GM12892 (cell line): ENCODE measurements at regions not wholly inside any gene's neighbourhood (a gene's known extent, or its start where the extent isn't known, plus 50 kb on each side); places are given as distances from the start of the nearest gene placed in this dataset.

Source experiments
- DNase-seq: peaks from one replicate; pipeline ENCODE4 v3.0.0; 2011; ENCODE audit not compliant: insufficient read length
- FAIRE-seq: peaks from 2 replicates; lab custom pipeline; 2011; peaks lifted over from hg19 to GRCh38; lab: Jason Lieb, UNC
- POLR2A ChIP-seq: IDR thresholded peaks from 2 replicates; pipeline ENCODE4 v1.6.1; 2011; ENCODE audit warnings: low read depth, low read length, control low read depth
- POLR2AphosphoS5 ChIP-seq: IDR thresholded peaks from 2 replicates; pipeline ENCODE4 v1.6.1; 2011; ENCODE audit warnings: low read depth, low read length, control low read depth
- TAF1 ChIP-seq: IDR thresholded peaks from 2 replicates; pipeline ENCODE4 v1.6.1; 2011; ENCODE audit warnings: low read depth, mild to moderate bottlenecking, control low read depth, low read length, borderline replicate concordance

DNA sequence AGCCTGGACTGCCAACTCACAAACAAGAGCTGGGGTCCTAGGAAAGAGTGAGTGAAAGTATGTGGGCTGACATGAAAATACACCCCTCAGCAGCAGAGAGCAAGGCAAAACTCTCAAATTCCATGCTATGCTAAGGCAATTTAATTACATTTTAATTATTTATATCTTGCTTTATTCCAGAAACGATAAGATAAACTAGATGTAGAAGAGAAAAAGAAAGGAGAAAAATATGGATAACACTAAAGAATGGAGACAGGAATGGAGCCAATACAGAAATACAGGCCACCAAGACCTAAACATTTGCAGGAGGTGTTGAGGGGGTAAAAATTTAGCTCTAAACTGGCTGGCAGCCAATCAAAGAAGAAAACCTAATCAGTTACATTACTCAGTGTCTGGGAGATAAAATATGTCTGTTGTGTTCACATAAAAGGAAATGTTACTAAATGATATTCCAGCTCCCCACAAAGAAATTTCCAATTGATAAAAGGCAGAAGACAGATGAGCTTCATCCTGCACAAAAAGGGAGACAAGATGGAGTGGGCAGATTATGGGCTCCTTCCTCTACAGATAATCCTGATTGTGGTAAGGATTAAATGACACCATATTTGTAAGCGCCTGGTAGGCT lies 223.5 kb upstream of the BLID start:
- FAIRE-seq (no peak), DNase-seq (no peak)
- no peak for TF ChIP-seq POLR2AphosphoS5
- TF ChIP-seq POLR2A = no peak
- TF ChIP-seq TAF1 = no peak

DNA sequence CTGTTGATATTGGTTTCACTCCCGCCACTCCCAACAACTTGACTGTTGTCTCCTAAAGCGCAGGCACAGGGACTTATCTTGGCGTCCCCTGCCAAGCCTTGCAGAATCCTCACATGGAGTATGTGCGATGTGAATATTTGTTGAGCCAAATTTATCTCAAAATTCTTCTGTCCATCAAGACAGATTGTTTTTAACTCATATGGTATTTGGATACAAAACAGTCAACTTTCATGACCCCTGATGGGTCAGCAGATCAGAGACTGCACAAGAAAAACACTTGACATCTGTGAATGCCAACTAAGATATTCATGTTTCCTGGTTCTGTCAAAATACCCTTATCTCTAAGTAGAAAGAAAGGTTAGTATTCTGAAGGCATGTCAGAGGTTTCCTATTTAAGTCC lies 221.7 kb upstream of the BLID start:
- DNase-seq (no peak), FAIRE-seq (no peak)
- TF ChIP-seq POLR2AphosphoS5 (no peak), TAF1 (no peak), POLR2A (no peak)

DNA sequence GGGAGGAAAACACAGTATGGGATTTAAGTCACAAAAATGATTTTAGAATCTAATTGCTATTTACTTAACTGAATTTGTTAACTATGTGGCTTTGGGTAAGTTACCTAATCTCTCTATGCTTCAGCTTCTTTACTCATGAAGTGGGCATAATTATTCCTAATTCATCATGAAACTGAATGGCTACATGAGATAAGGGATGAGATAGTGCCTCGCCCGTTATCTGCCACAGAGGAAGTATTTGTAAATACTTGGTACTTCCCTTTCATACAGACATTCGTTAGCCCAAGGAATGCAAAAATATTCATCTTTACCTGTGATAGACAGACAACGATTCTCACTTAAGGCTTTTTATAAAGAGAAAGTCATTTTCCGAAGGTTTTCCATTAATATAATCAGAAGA lies 221.2 kb upstream of the BLID start:
- DNase-seq (no peak), FAIRE-seq (no peak)

DNA sequence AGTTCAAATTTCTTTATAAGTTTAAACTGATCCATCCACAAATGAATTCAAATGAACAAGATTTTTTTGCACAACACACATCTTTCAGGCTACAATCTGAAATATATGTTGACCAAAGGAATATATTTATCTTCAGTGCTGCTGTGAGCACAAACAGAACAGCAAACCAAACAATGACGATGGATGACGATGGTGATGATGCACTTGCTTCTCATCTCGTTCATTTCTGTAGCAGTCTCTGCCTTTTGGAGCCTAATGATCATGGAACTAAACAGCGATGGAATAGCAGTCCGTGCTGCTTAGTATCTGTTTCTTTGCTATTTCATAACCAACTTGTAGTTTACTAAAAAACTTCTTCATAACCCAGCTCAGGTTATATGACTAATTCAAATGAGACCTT lies 220.7 kb upstream of the BLID start:
- TF ChIP-seq POLR2A (no peak), POLR2AphosphoS5 (no peak), TAF1 (no peak)
- no peak for DNase-seq
- no peak for FAIRE-seq

More for the DNA sequence above, 221.2 kb upstream of the BLID start:
- TF ChIP-seq TAF1 = no peak
- TF ChIP-seq POLR2AphosphoS5 = no peak
- TF ChIP-seq POLR2A = no peak

DNA sequence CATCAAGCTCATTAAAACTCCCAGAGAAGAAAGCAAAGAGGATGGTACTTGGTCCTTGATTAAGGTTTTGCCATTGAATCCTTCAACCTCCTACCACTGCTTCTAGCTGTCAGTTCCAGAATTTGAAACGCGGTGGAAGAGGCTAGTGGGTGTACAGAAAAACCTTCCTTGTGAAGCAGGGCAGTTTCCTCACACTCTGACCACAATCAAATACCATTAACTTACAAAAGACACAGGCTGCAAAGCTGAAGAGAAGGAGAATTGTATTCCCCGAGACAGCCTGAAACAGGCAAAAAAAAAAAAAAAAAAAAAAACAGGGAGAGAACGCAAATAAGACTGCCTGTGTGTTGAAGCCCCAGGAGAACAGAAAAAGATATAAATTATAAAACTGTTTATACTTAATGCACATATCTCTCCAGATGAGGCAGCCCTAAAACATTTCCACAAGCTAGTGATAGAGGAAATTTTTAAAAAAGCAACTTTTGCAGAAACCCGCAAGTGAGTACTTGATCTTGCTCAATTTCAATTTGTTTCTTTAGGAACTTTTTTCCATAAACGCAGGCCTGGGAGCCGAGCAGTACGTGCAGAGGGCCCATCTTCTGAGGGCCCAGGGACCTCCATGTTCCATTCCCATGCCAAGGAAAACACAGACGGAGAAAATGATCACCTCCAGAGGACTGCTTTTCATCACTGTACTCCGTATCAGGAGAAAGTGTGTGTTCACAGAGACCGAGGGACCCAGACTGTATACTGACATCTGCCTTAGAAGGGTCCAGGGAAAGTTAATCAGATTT lies 218.7 kb upstream of the BLID start:
- DNase-seq (no peak), FAIRE-seq (no peak)
- TF ChIP-seq TAF1 (no peak), POLR2AphosphoS5 (no peak), POLR2A (no peak)

DNA sequence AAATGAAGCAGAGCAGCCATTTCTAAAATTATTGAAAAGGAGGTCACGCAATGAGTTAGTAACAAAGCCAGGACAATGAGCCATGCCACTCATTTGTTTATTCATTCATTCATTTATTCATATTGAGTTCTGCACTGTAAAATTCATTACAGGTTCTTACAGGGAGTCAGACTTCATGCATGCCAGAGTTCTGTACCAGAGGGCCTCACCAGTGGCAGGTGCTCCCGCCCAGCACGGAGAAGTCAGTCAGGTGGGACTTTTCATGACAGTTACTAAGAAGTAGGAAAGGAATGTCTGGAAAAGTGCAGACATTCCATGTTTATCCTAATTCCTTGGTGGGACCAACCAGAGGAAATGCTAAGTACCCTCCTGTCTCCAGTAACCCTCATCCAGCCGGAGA lies 217.5 kb upstream of the BLID start:
- no peak for TF ChIP-seq POLR2A
- TF ChIP-seq POLR2AphosphoS5 = no peak
- no peak for TF ChIP-seq TAF1
- FAIRE-seq = no peak
- no peak for DNase-seq

DNA sequence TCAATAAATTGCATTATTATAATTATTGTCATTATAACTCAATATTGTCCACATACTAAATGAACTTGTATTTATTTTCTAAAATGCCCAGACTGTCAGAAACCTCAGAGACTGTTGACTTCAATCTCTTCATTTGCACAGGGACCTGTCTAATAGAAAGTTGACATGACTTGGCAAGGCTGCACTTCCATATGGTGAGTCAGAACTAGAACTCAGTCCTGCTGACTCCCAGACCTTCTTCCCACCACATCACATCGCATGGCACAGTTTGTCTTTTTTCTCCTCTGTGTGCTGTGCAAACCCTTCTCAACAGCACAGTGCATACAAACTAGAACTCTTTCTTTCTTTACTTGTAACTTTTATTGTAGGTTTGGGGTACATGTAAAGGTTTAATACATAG lies 215.1 kb upstream of the BLID start:
- FAIRE-seq = no peak
- no peak for DNase-seq
- TF ChIP-seq POLR2AphosphoS5 (no peak), TAF1 (no peak), POLR2A (no peak)

DNA sequence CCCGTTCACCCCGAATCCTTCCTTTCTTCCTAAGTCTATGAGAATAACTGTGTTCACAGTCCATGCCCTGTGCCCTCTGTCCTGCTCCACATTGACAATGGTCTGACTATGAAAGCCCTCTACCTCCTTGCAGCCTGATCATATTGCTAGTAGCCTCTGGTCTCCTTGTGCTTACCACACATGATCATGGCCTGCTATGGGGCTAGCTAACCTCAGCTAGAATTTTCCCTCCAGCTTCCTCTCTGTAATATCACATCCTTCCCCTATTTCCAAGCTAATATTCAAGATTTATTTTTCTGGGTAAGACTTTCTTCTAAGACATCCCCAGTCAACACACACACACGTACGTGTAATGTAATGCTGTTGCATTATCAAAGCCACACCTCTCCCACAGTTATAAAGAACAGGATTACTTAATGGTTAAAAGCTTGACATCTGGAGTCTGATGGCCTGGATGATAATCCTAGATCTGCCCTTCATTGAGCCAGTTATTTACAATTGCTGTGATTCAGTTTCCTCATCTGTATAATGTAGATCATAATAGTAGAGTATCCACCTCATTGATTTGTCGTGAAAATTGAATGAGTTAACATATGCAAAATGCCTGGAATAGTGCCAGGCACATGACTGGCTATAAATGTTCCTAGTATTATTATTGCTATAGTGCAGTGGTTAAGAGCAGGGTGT lies 214.4 kb upstream of the BLID start:
- DNase-seq (no peak), FAIRE-seq (no peak)
- no peak for TF ChIP-seq POLR2A
- TF ChIP-seq POLR2AphosphoS5 = no peak
- TF ChIP-seq TAF1 = no peak

DNA sequence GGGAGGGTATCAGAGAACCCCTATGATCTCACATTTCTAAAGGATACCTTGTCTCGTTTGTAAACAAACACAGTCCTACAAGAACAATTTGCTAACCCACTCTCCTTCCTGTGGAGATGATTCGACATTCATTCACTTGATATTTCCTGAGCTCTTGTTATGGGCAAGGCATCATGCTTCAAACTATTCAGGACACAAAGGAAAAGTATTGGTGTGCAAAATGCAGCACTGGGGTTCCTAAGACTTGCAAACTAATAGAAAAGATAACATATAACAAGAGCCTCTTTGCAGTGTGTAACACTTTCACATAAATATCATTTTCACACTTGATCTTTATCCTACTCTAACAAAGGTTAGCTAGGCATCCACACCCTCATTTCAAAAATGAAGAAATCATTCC lies 211.5 kb upstream of the BLID start:
- no peak for FAIRE-seq
- no peak for DNase-seq
- TF ChIP-seq POLR2AphosphoS5 = no peak
- TF ChIP-seq POLR2A = no peak
- no peak for TF ChIP-seq TAF1

DNA sequence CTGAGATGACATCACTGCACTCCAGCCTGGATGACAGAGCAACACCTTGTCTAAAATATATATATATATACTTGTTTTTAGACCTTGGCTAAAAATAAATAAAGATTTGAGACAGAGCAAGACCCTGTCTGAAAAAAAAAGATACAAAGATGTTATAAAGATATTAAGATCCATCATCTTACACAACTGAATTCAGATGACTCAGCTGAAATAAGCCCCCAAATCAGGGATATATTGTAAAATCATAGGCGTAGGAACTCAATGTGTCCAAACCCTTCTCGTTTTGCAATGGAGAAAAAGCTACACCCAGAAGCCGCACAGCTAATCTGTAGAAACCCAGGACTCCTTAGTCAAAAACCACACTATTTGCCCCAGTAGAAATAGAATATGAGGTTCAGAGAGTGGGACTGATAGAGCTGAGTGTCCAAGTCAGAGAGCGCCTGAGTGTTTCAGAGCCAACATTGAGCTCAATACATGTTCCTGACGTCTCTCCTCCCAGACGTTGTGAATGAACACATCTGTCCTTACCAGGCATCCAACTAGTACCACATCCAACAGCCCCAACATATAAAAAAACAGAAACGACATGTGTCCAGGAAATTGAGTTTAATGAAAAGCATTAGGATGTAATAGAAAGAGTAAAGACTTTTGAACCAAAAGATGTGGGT lies 207.9 kb upstream of the BLID start:
- DNase-seq (no peak), FAIRE-seq (no peak)
- TF ChIP-seq POLR2AphosphoS5 (no peak), TAF1 (no peak)

DNA sequence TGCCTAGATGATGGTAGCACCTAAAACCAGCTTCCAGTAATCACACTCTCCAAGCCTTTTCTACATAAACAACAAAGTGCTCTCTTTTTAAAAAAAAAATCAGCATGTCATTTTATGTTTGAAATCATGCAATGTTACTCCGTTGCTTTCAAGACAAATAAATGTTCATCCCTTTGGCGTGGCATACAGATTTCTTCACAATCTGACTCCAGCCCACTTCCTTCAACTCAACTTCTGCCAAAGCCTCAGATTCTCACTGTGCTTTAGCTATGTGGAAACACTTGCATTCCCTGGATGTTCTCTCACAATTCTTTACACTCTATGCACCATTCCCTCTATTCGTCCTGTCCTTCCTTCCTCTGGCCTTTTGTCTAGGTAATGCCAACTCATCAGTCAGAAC lies 206.3 kb upstream of the BLID start:
- TF ChIP-seq TAF1 = no peak
- TF ChIP-seq POLR2A = no peak
- DNase-seq = no peak
- no peak for FAIRE-seq
